A549 (cell line): ENCODE measurements at regions not wholly inside any gene's neighbourhood (a gene's known extent, or its start where the extent isn't known, plus 50 kb on each side); places are given as distances from the start of the nearest gene placed in this dataset.

ENCODE experiments used
- ATAC-seq, 2 experiments: fragments of 200-7000 bp in 1 of 2; fragments of >200 bp in 1 of 2; cut with Nextera tagmentation in 1 of 2; cut with Tn5 transposase in 1 of 2; 3 replicates each; pipeline versions ENCODE4 v1.8.0 to v1.9.1; 2018 to 2020; ENCODE audit warnings: mild to moderate bottlenecking in 1 of 2, moderate library complexity in 1 of 2
- CTCF ChIA-PET: fragments of 300-600 bp; sonication (Branson Sonifier 250); formaldehyde crosslinking; extraction: SDS; loops from one replicate; lab custom pipeline; 2021; ENCODE audit warnings: antibody characterized with exemption, inconsistent platforms; lab: Yijun Ruan, JAX
- POLR2A ChIA-PET: fragments of 350-600 bp; formaldehyde crosslinking; extraction: SDS; loops from one replicate; lab custom pipeline; 2021; ENCODE audit warnings: antibody characterized with exemption, inconsistent platforms; lab: Yijun Ruan, JAX
- DNase-seq, 2 experiments: peaks; one replicate each; pipeline versions ENCODE4 v3.0.0 to v3.0.0-alpha.2; 2011 to 2016; ENCODE audit warnings: low read depth in 1 of 2, low spot score in 1 of 2
- FAIRE-seq: peaks from 2 replicates; lab custom pipeline; 2011; peaks lifted over from hg19 to GRCh38; lab: Jason Lieb, UNC
- H3K27ac ChIP-seq, 2 experiments: fragments of >200 bp; sonication (Bioruptor Twin); formaldehyde crosslinking; 3 replicates each; pipeline ENCODE4 v1.5.1; 2016 to 2017
- H3K4me1 ChIP-seq: fragments of >200 bp; sonication (Bioruptor Twin); formaldehyde crosslinking; 3 replicates; pipeline ENCODE4 v1.6.1; 2016
- H3K4me2 ChIP-seq: fragments of >200 bp; sonication (Bioruptor Twin); formaldehyde crosslinking; 3 replicates; pipeline ENCODE4 v1.6.1; 2016
- H3K4me3 ChIP-seq: fragments of >200 bp; sonication (Bioruptor Twin); formaldehyde crosslinking; 3 replicates; pipeline ENCODE4 v1.5.1; 2016
- H3K9me3 ChIP-seq: fragments of >200 bp; sonication (Bioruptor Twin); formaldehyde crosslinking; 3 replicates; pipeline ENCODE4 v1.6.1; 2016
- ATOH8 ChIP-seq: fragments of 250-450 bp; sonication (Bioruptor Pico); IDR thresholded peaks from 2 replicates; pipeline ENCODE4 v1.5.0; 2020; ENCODE audit warnings: low read depth, mild to moderate bottlenecking, moderate library complexity
- CBX2 ChIP-seq: fragments of 200-600 bp; sonication (generic); IDR thresholded peaks from 2 replicates; pipeline ENCODE4 v1.6.1; 2016; ENCODE audit warnings: low read depth, mild to moderate bottlenecking, borderline replicate concordance
- FOSB ChIP-seq: fragments of 250-450 bp; sonication (Bioruptor Pico); IDR thresholded peaks from 2 replicates; pipeline ENCODE4 v1.5.0; 2020; ENCODE audit warnings: mild to moderate bottlenecking, moderate library complexity
- GATA3 ChIP-seq: IDR thresholded peaks from 2 replicates; pipeline ENCODE4 v1.6.1; 2012; ENCODE audit warnings: borderline replicate concordance
- HOXB13 ChIP-seq: fragments of 250-450 bp; sonication (Bioruptor Pico); IDR thresholded peaks from 2 replicates; pipeline ENCODE4 v1.5.0; 2020; ENCODE audit warnings: low read depth, mild to moderate bottlenecking, moderate library complexity
- MAFK ChIP-seq: fragments of 450-650 bp; IDR thresholded peaks from 2 replicates; pipeline ENCODE4 v1.6.1; 2014; ENCODE audit not compliant: partially characterized antibody
- NFE2L2 ChIP-seq: fragments of 150-350 bp; conservative IDR thresholded peaks from 2 replicates; pipeline ENCODE4 v1.6.1; 2014; ENCODE audit warnings: low read length
- NPAS2 ChIP-seq: fragments of 250-450 bp; sonication (Bioruptor Pico); IDR thresholded peaks from 2 replicates; pipeline ENCODE4 v1.8.0; 2022; ENCODE audit warnings: mild to moderate bottlenecking, moderate library complexity, borderline replicate concordance
- NR3C1 ChIP-seq: fragments of >200 bp; sonication (Bioruptor Twin); formaldehyde crosslinking; IDR thresholded peaks from 3 replicates; pipeline ENCODE4 v1.6.1; 2017
- POLR2AphosphoS2 ChIP-seq: conservative IDR thresholded peaks from 2 replicates; pipeline ENCODE4 v1.6.1; 2012; ENCODE audit warnings: low read length, improper control_type of control experiment, inconsistent platforms
- RAD21 ChIP-seq, 2 experiments: fragments of >200 bp in 1 of 2; sonication (Bioruptor Twin) in 1 of 2; formaldehyde crosslinking in 1 of 2; IDR thresholded peaks in 1 of 2; conservative IDR thresholded peaks in 1 of 2; 2 replicates in 1 of 2; 3 replicates in 1 of 2; pipeline ENCODE4 v1.6.1; 2012 to 2018; ENCODE audit warnings: inconsistent platforms in 1 of 2
- RCOR1 ChIP-seq: fragments of 150-350 bp; IDR thresholded peaks from 2 replicates; pipeline ENCODE4 v1.6.1; 2014; ENCODE audit warnings: antibody characterized with exemption, low read length, low read depth
- RNF2 ChIP-seq: fragments of 200-600 bp; sonication (generic); IDR thresholded peaks from 2 replicates; pipeline ENCODE4 v1.6.1; 2016; ENCODE audit warnings: low read depth, mild to moderate bottlenecking, antibody characterized with exemption, moderate library complexity, borderline replicate concordance
- SREBF2 ChIP-seq: fragments of 450-650 bp; IDR thresholded peaks from 2 replicates; pipeline ENCODE4 v1.6.1; 2014; ENCODE audit warnings: mild to moderate bottlenecking, moderate library complexity
- TFCP2L1 ChIP-seq: fragments of 250-450 bp; sonication (Bioruptor Pico); IDR thresholded peaks from 2 replicates; pipeline ENCODE4 v1.5.0; 2021; ENCODE audit warnings: mild to moderate bottlenecking
- ZNF302 ChIP-seq: fragments of 250-450 bp; sonication (Bioruptor Pico); IDR thresholded peaks from 2 replicates; pipeline ENCODE4 v1.9.0; 2021; ENCODE audit warnings: inconsistent platforms, mild to moderate bottlenecking, moderate library complexity
- WGBS: methylation state at CpG from one replicate; pipeline ENCODE4 v1.1.6; 2017; ENCODE audit errors: missing lambda C conversion rate; 5-methylcytosine and 5-hydroxymethylcytosine counted together

- Histone ChIP-seq H3K4me1 (no peaks in the 10 kb centered on the region), H3K4me3 (no peak overlapping the region), H3K27ac (no peak overlapping the region), H3K4me2 (no peak overlapping the region), H3K9me3 (0 out of 3 replicates have a peak, but pooled peaks cover 5% of the 10 kb centered on the region)
- DNase-seq (no peak), FAIRE-seq (no peak), ATAC-seq (no peak)
- ChIA-PET POLR2A (no interaction called here), CTCF (no interaction called here)
- TF ChIP-seq ZNF302 (CRISPR knock-in tag) = no peak
- no peak for TF ChIP-seq GATA3
- 10% methylated on average over 2 of the region's 2 CpGs for WGBS
Measured at GRCh38 chr9:87076825-87077224, 129.5 kb upstream of the GAS1 start.

GRCh38 chr9:87077986-87078385, 130.7 kb upstream of the GAS1 start:
- H3K27ac ChIP-seq = no peak overlapping the region
- no peak for ATAC-seq
- CTCF ChIA-PET = no interaction called here
- no peak for DNase-seq
- no peak for FAIRE-seq
- H3K4me2 ChIP-seq = no peak overlapping the region
- POLR2A ChIA-PET = no interaction called here
- H3K9me3 ChIP-seq = 0 out of 3 replicates have a peak, but pooled peaks cover 5% of the 10 kb centered on the region
- H3K4me3 ChIP-seq = no peak overlapping the region
- WGBS = 42% methylated on average over 3 of the region's 3 CpGs
- no peak for TF ChIP-seq HOXB13
- TF ChIP-seq, all 56 proteins: peak for 0
- H3K4me1 ChIP-seq = no peaks in the 10 kb centered on the region

- Histone ChIP-seq H3K4me3 (no peak overlapping the region), H3K4me1 (no peaks in the 10 kb centered on the region), H3K27ac (no peak overlapping the region), H3K4me2 (no peak overlapping the region), H3K9me3 (0 out of 3 replicates have a peak, but pooled peaks cover 5% of the 10 kb centered on the region)
- CTCF ChIA-PET = no interaction called here
- WGBS = 11% methylated on average over 7 of the region's 7 CpGs
- ATAC-seq (peak; percentile 59 to 67; a peak in 2 of 6 replicates), FAIRE-seq (no peak), DNase-seq (peak; percentile 10 to 17)
- TF ChIP-seq RAD21 (conservative IDR thresholded peaks at IDR 0.05 in 1 of 2, IDR thresholded peaks at IDR 0.05 in 1 of 2) = 0 out of 5 replicates have a peak, but pooled peaks of 1 of the 2 experiments have one; percentile 16
- TF ChIP-seq TFCP2L1 (CRISPR knock-in tag) = no peak
- POLR2A ChIA-PET = interaction anchor here (0.6 kb wide), 1 partner anchor 133 kb away, joined by 4 read pairs; the partner anchor contains the start of gene GAS1
Measured at GRCh38 chr9:87080512-87081264, 133.4 kb upstream of the GAS1 start.

- WGBS = 13% methylated on average over 2 of the region's 2 CpGs
- Histone ChIP-seq H3K4me2 (no peak overlapping the region), H3K4me3 (no peak overlapping the region), H3K9me3 (0 out of 3 replicates have a peak, but pooled peaks cover 5% of the 10 kb centered on the region), H3K4me1 (no peaks in the 10 kb centered on the region)
- POLR2A ChIA-PET = no interaction called here
- no peak for DNase-seq
- TF ChIP-seq ATOH8 (CRISPR knock-in tag) (no peak), MAFK (no peak), NFE2L2 (no peak), CBX2 (no peak), NR3C1 (no peak), NPAS2 (CRISPR knock-in tag) (no peak), SREBF2 (no peak), RNF2 (no peak), POLR2AphosphoS2 (no peak), FOSB (CRISPR knock-in tag) (no peak), RCOR1 (no peak)
- TF ChIP-seq, all 56 proteins: peak for 0
- FAIRE-seq = no peak
- CTCF ChIA-PET = no interaction called here
- ATAC-seq = no peak
- H3K27ac ChIP-seq = no peak overlapping the region
Measured at GRCh38 chr9:87081503-87081902, 134.2 kb upstream of the GAS1 start.
